HG03354 (cell line): ENCODE measurements at regions not wholly inside any gene's neighbourhood (a gene's known extent, or its start where the extent isn't known, plus 50 kb on each side); places are given as distances from the start of the nearest gene placed in this dataset.

Source experiments
- ATAC-seq: cut with Tn5 transposase; IDR thresholded peaks from one replicate; pipeline ENCODE4 v1.9.1; 2021; ENCODE audit warnings: mild to moderate bottlenecking; ENCODE audit not compliant: unreplicated experiment, poor library complexity, severe bottlenecking

DNA sequence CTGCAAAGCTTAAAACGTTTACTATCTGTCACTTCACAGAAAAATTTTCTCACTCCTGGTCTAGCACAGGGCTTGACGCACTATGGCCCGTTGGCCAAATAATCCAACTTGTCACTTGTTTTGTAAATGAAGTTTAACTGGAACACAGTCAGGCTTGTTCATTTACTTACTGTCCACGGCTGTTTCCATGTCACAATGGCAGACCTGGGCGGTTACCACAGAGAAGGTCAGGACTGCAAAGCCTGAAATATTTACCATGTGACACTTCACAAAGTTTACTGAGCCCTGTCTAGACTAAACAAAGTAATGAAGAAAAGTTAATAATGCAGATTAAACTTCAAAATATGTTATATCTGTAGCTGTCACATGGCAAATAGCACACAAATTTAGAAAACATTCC lies 273.0 kb upstream of the GYPC start:
- ATAC-seq = no peak

DNA sequence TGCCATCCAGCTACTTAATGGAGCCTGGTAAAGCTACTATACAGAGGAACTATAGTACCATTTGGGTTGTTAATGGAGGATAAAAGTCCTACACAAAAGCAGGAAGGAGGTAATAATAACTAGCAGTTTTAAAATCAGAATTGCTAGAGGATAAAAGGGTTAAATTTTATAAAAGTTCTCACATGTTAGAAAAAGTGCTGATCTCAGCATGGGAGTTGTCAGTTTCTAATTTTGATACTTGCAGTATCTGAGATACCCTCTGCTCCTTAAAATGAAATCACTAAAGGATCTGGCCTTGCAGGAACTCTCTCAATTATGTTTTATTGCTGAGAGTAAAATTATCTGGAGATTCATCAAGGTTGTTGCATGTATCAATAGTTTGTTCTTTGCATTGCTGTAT lies 272.2 kb upstream of the GYPC start:
- no peak for ATAC-seq

DNA sequence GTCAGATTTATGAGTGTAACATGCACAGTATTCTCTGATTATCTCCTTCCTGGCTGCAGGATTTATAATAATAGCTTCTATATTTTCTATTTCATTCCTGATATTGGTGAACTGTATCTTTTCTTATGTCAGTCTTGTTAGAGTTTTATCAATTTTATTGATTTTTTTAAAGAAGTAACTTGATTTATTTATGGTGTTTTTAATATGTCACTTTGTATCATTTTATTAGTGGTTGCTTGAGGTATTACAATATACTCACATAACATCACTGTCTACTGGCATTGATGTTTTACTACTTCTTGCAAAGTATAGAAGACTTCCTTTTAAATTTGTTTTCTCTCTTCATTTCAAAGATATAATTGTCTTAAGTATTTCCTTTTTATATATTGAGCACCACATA lies 270.5 kb upstream of the GYPC start:
- no peak for ATAC-seq

DNA sequence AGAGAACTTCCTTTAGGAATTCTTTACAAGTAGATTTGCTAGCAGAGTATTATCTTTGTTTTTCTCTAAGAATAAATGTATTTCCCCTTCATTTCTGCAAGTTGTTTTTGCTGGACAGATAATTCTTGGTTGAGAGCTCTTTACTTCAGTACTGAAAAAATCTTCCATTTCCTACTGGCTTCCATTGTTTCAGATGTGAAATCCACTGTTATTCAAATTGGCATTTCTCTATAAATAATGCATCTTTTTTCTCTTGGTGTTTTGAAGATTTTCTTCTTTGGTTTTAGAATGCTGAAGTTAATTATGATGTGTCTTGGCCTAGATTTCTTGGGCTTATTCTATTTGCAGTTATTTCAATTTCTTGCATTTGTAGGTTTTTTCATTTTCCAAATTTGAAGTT lies 270.0 kb upstream of the GYPC start:
- ATAC-seq = no peak

DNA sequence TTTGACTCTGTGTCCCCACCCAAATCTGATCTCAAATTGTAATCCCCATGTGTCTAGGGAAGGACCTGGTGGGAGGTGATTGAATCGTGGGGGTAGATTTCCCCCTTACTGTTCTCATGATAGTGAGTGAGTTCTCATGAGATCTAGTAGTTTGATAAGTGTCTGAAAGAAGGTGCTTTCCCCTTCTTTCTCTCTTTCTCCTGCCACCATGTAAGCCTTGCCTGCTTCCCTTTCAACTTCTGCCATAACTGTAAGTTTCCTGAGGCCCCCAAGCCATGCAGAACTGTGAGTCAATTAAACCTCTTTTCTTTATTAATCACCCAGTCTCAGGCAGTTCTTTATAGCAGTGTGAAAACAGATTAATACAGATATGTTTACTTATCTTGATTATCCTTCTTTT lies 266.5 kb upstream of the GYPC start:
- ATAC-seq = no peak

DNA sequence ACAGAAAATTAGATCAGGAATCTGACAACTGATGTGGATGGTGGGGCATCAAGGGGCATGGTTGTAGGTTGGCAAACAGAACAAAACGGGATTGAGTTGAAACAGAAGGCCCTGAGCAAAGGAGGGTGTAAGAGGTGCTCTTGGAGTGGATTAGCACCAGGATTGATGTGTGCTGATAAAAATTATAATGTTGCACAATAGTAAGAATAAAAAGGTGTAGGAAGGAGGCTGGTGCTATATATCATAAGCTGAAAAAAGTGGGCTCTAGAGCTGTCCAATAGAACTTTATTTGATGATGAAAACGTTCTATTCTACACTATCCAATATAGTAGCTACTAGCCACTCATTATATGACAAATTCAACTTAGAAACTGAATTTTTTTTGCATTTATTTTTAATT lies 263.1 kb upstream of the GYPC start:
- ATAC-seq = no peak

DNA sequence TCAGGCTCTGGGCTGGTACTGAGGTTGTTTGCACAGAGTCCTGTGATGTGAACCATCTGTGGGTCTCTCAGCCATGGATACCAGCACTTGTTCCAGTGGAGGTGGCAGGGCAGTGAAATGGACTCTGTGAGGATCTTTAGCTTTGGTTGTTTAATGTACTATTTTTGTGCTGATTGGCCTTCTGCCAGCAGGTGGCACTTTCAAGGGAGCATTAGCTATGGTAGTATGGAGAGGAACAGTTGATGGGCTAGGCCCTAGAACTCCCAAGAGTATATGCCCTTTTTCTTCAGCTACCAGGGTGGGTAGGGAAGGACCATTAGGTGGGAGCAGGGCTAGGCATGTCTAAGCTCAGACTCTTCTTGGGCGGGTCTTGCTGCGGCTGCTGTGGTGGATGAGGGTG lies 257.0 kb upstream of the GYPC start:
- peak; percentile 52 for ATAC-seq

DNA sequence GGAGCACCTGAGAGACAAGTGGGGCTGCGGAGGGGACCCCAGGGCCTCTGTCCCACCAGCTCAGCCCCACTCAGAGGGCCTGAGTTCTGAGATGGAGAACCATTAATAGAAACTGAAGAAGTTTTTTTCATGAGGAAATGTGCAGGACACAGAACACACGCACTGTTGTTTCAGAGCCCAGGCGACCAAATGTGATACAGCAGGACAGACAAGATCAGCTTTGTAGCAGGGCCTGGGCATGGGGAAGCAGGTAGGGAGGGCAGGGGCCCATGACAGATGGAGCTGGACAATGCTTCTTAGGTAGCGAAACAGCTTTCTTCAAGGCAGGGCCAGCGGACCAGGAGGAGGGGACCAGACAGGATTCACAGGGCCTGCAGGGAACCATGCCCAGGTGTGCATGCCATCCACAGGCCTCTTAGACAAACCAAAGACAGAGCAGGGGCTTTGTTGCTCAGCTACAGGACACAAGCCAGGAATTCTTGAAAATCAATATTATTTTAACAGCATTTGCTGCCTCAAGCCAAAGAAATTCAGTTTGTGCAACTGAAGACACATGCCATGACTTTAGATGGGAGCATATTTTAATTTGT lies 252.8 kb upstream of the GYPC start:
- ATAC-seq = no peak

DNA sequence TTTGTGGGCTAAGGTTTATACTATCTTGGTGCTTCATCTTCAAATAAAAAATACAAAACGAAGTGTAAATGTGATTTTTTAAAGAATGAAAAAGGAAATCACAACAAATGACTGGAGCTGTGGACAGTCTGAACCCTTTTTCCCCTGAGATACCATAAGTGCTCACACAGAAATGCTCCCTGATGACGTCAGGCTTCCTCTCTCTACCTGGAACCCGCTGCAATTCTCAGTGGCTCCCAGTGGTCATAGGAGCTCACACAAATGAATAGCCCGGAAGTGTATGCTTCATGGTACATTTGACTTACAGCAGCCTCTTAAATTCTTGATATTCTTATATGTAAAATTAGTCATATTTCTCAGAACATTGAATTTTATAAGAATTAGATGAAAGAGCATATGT lies 249.7 kb upstream of the GYPC start:
- ATAC-seq = no peak

DNA sequence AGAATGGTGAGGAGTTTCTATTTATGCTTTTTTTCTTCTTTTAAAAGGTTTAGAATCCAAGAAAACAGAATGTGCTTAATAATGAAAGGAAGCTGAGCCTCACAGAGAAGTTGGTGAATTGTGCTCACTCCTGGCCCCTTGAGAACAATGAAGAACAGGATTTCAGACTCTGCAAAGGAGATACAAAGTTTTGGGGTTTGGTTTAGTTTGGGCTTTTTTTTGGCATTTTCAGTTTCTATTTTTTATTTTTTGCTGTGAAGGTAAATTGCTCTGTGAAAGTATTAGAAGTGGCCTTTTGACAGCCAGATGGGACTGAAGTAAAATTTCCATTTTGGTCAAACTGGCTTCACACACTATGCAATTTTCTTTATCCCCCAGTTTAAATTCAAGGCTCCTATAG lies 247.3 kb upstream of the GYPC start:
- no peak for ATAC-seq

DNA sequence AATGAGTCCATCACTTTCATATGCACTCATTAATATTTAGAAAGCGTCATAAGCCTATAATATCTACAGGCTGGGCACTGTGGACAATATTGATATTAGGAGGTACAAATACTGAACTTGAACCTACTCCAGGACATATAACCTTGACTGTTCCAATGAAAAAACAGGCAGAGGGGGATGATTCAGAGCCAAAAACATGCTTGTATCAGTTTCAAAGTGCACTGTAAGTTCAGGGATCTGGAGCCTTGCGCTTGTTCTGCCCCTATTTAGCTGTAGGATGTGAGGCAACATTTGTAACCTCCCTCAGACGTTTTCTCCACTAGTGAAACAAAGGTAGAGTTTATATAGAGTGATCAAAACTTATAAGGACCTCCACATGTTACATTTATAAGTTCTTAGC lies 246.1 kb upstream of the GYPC start:
- ATAC-seq = no peak

DNA sequence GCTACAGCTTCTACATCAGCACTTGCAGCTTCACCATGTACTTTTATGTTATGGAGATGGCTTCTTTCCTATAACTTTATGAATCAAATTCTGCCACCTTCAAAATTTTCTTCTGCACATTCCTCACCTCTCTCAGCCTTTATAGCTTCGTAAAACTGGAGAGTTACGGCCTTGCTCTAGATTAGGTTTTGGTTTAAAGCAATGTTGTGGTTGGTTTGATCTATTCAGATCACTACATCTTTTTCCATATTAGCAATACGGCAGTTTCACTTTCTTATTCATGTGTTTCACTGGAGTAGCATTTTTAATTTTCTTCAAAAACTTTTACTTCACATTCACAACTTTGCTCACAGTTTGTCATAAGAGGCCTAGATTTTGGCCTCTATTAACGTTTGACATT lies 242.9 kb upstream of the GYPC start:
- ATAC-seq = peak; percentile 76

DNA sequence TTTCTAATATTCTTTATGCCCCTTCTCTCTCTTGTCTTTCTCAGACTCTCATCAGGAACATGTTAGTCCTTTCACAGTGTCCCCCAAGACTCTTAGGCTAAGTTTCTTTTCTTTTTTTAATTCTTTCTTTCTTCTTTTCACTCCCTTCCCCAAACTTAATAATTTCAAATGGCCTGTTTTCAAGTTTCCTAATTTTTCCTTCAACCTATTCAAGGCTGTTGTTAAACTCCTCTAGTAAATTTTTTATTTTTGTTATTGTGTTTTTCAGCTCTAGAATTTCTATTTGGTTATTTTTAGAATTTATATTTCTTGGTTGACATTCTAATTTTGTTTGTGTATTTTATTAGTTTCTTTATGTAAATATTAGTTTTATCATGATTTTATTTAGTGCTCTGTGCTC lies 236.6 kb upstream of the GYPC start:
- no peak for ATAC-seq

DNA sequence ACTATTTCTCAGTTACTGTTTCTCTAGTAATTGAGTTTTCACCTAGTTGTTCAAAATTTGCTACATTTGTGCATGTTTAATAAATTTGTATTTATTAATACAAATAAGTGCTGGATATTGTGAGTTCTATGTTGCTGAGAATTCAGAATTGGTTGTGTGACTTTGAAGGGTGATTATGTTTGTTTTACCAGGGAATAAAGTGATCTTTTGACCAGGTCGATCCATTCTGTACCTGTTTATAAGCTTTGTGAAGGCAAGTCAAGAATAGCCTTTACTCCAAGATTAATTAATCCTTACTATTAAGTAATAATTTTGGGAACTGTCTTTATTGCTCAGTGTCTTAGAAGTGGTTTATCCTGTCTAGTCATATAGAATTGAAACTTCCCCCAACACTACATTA lies 230.0 kb upstream of the GYPC start:
- no peak for ATAC-seq

DNA sequence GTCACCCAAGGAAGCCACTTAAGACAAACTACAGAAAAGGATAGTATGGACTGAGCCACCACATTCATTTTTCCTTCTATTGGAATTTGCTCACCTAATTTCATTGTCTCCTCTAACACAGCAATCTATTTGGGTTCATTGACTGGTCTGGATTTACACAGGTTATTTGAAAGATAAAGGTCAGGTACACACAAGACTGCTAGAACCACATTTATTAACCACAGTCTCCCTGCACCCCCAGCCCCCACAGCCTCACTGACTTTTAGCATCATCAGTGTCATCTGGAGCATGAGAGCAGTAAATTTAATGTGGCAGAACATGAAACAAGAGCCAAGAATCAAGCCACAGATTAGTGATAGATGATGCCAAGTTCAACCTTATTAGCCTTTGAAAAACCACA lies 226.9 kb upstream of the GYPC start:
- ATAC-seq = no peak

DNA sequence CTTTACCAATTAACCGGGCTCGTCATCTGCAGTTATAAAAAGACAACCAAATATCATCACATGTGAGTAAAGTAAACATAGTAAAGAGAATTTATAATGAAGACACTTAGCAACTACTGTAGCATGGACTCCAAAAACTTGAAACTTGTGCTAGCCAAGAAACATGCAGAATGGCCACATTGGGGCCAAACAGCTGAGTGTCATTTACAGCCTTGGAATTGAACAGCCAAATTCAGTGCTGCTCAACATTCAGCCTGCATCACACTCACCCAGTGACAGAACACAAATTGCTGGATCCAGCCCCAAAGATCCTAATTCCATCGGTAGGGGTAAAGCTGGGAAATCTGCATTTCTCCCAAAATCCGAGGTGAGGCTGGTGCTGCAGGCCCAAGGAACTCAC lies 224.8 kb upstream of the GYPC start:
- no peak for ATAC-seq

DNA sequence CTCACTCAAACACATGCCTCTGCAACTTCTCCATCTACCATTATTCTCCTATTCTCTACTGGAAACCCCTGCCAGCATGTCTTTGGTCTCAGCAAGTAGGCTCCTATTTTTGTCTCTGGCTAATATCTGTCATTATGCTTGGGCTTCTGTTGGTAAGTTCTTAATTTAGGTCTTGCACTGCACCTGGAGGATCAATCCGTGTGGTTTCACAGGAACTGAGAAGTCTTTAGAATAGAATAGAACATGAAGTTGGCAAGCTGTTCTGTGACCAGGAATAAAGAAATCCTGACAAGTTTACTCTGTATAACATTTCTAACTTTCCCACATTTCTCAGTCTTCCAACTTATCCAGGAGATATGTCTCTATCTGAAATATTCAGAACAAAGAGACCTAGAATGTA lies 219.5 kb upstream of the GYPC start:
- ATAC-seq = no peak

DNA sequence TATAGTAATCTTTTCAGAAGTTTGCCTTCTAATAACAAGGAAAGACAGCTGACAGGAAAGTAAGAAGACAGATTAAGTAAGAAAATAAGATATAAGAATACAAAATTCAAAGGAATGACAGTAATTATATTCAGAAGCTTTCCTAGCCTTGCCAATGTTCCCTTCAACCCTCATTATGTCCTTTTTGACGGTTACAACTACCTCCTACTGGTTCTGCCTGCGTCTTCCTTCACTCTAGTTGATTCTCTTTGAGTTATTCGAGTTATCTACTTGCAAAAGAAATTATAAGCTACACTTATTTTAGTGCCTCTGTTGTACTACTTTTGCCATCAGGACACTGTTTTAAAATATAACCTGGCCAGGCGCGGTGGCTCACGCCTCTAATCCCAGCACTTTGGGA lies 218.9 kb upstream of the GYPC start:
- ATAC-seq = no peak

DNA sequence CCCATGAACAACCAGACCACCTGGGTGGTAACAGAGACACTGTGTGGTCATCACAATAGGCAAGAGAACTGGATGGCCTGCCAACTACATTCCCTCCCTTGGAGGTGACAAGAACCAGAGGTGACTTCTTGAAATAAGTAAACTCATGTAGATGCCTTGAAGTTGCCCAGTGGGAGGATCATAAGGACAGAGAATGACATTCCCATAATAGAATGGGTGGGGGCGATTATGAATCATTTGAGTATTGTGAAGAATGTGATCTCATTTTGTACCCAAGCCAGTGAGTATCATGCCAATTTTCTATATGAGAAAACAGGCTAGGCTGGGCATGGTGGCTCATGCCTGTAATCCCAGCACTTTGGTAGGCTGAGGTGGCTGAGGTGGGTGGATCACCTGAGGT lies 211.4 kb upstream of the GYPC start:
- no peak for ATAC-seq

DNA sequence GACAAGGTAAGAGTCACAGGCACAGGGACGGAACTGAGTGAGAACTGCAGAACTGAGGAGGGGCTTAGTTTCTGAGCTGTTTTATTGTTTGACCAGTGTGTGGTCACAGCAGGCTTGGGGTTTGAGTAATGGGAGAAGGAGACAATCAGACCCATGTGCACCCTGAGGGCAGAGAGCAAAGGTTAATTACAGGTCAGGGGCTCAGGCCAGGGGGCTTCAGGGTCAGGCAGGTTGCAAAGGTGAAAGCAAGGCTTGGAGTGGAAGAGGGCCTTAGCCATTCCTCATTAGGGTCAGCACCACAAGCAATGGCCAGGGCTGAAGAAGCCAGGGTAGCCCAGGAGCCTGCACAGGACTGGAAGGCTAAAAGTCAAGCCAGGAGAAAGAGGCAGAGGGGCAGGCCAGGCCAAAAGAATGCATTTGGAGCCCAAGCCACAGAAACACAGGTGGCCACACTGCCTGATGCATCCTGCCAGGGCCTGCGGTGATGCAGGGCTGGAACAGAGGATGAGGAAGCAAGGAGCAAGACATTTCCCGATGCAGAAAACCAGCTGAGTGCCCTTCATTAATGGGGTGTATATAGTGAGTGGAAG lies 209.8 kb upstream of the GYPC start:
- ATAC-seq = no peak

DNA sequence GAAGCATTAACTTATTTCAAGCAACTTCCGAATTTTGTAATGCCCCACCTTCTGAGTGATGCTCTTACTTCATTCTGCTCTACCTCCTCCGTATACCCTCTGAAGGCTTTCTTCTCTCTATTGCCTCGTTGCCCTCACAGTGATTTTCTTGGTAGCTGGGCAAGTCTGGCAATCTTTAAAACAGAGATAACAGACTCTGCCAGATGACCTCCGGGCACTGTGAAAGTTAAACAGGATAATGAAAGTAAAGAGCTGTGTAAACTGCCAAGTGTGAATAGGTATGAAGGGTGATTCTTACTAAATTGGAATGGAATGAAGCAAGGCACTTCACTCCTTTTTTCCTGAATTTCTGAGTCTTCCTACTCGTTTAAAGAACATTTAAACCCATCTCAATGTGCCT lies 207.3 kb upstream of the GYPC start:
- peak; percentile 10 for ATAC-seq

DNA sequence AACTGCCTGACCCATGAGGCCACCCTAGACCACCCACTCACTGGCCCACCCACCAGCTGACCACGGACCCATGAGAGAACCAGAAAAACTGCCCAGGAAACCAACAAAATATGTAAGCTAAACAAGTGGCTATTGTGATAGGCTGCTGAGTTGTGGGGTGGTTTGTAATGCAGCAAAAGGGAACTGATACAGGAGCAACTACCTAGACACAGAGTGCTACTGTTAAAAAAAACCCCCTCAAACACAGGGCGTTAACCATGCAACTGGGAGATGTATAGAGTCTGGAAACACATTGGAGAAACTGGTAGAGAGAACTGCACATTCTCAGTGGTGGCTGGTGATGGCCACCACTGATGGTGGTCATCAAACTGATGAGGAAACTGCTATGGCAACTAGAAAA lies 206.3 kb upstream of the GYPC start:
- peak; percentile 94 for ATAC-seq
